BJ (cell line): ENCODE measurements at regions not wholly inside any gene's neighbourhood (a gene's known extent, or its start where the extent isn't known, plus 50 kb on each side); places are given as distances from the start of the nearest gene placed in this dataset.

ENCODE experiments used
- CTCF ChIA-PET: fragments of 350-600 bp; formaldehyde crosslinking; extraction: SDS; loops from one replicate; lab custom pipeline; 2021; ENCODE audit warnings: antibody characterized with exemption, inconsistent platforms; lab: Yijun Ruan, JAX
- POLR2A ChIA-PET: fragments of 300-600 bp; sonication (Branson Sonifier 250); formaldehyde crosslinking; extraction: SDS; loops from one replicate; lab custom pipeline; 2021; ENCODE audit warnings: antibody characterized with exemption; lab: Charles Lee
- DNase-seq: peaks from one replicate; pipeline ENCODE4 v3.0.0-alpha.2; 2011; ENCODE audit warnings: low read depth
- H3K27me3 ChIP-seq: 2 replicates; pipeline ENCODE4 v1.6.0; 2011; ENCODE audit warnings: low read length; ENCODE audit not compliant: control insufficient read depth, insufficient read depth
- H3K36me3 ChIP-seq: 2 replicates; pipeline ENCODE4 v1.5.1; 2011; ENCODE audit warnings: low read length; ENCODE audit not compliant: control insufficient read depth, insufficient read depth
- H3K4me3 ChIP-seq: 2 replicates; pipeline ENCODE4 v1.5.1; 2011; ENCODE audit warnings: low read depth, mild to moderate bottlenecking, control low read depth, low read length
- CTCF ChIP-seq: IDR thresholded peaks from 2 replicates; pipeline ENCODE4 v1.5.1; 2011; ENCODE audit warnings: low read depth, mild to moderate bottlenecking, control low read depth, inconsistent platforms, low read length, moderate library complexity; ENCODE audit not compliant: insufficient read depth

- H3K27me3 ChIP-seq, result no peaks in the 10 kb centered on the region
- ChIA-PET POLR2A (no interaction called here), CTCF (no interaction called here)
- no peak overlapping the region for H3K4me3 ChIP-seq
- no peak for DNase-seq
- no peaks in the 10 kb centered on the region for H3K36me3 ChIP-seq
- TF ChIP-seq CTCF, result no peak
Observed at GRCh38 chr13:86741762-86742285, 929.3 kb upstream of the SLITRK5 start.

GRCh38 chr13:86757236-86757978, 913.8 kb upstream of the SLITRK5 start:
- H3K4me3 ChIP-seq, result no peak overlapping the region
- ChIA-PET POLR2A (no interaction called here), CTCF (no interaction called here)
- TF ChIP-seq CTCF, result no peak
- H3K36me3 ChIP-seq, result no peaks in the 10 kb centered on the region
- H3K27me3 ChIP-seq, result no peaks in the 10 kb centered on the region
- DNase-seq, result no peak

DNA sequence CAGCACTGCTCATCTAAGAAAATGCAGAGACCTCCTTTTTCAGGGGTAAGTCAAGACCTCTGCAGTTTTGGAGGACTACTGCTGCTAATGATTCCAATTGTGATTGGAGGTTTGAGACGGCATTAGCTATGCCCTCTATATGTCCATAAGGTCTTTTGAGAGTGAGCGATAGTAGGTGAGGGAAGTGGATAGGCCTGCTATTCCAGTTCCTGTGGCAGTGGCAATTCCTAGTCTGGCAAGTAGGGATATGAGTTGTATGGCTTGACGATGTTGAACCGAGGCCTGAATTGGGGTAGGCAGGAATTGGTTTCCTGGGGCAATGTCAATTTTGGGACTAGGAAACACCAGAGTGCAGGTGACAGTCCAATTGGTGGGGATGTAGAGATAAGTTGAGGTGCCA, 913.1 kb upstream of the SLITRK5 start:
- POLR2A ChIA-PET, result no interaction called here
- CTCF ChIA-PET, result no interaction called here

DNA sequence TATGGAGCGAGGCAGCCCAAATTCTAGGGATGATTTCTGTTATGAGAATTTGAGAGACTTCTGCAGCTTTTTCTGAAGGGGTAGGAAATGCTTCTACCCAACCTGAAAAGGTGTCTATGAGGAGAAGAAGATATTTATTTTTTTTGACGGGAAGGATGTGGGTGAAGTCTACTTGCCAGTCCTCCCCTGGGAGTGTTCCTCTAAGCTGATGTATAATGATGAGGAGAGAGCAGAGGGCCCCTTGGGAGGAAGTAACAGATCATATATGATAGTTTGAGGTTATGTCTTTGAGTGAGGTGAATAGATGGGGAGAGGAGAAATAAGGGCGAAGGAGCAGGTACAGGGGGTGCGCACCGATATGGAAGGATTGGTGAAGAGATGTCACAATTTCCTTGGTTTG, 910.6 kb upstream of the SLITRK5 start:
- Histone ChIP-seq H3K36me3 (no peaks in the 10 kb centered on the region), H3K27me3 (no peaks in the 10 kb centered on the region), H3K4me3 (no peak overlapping the region)
- DNase-seq, result no peak
- ChIA-PET POLR2A (no interaction called here), CTCF (no interaction called here)
- TF ChIP-seq CTCF, result no peak

More for the DNA sequence above, 913.1 kb upstream of the SLITRK5 start:
- Histone ChIP-seq H3K27me3 (no peaks in the 10 kb centered on the region), H3K4me3 (no peak overlapping the region), H3K36me3 (no peaks in the 10 kb centered on the region)
- no peak for DNase-seq
- no peak for TF ChIP-seq CTCF

DNA sequence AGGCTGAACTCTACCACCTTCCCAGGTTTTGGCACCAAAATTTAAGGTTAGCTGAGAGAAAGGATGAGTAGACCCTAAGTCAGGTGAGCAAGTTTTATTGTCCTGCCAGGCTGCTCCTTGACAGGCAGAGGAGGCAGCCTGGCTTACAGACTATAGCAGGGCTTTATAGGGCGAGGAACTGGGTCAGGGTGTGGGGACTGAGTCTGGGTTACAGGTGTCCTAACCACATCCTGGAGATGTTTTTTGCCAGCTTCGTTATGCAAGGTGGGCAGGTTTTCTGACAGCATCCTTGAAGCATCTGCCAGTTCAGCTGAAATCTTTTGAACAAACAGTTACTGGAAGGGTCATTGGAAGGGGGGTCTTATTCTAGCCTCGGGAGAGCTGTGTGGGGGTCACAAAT, 905.7 kb upstream of the SLITRK5 start:
- no peak overlapping the region for H3K4me3 ChIP-seq
- TF ChIP-seq CTCF, result no peak
- no peak for DNase-seq
- CTCF ChIA-PET, result no interaction called here
- POLR2A ChIA-PET, result no interaction called here
- H3K27me3 ChIP-seq, result no peaks in the 10 kb centered on the region
- H3K36me3 ChIP-seq, result no peaks in the 10 kb centered on the region
